Hematopoietic multipotent progenitor cell treated with erythropoietin and hydrocortisone succinate and interleukin-3 and kit ligand, for 6 days (in vitro differentiated cells): ENCODE measurements at regions not wholly inside any gene's neighbourhood (a gene's known extent, or its start where the extent isn't known, plus 50 kb on each side); places are given as distances from the start of the nearest gene placed in this dataset.

Experiments used
- DNase-seq: peaks from one replicate; pipeline ENCODE4 v3.0.0-alpha.2; 2015

- no peak for DNase-seq
These were observed 1483.2 kb downstream of the PCDH7 start for GRCh38 chr4:32203340-32203739.

DNA sequence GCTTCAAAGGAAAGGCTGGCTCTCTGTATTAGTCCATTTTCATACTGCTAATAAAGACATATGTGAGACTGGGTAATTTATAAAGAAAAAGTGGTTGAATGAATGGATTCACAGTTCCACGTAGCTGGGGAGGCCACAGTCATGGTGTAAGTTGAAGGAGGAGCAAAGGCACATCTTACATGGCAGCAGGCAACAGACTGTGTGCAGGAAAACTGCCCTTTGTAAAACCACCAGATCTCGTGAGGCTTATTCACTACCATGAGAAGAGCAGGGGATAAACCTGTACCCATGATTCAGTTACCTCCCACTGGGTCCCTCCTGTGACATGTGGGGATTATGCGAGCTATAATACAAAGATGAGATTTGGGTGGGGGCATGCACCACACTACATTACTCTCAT lies 1486.6 kb downstream of the PCDH7 start:
- no peak for DNase-seq

DNA sequence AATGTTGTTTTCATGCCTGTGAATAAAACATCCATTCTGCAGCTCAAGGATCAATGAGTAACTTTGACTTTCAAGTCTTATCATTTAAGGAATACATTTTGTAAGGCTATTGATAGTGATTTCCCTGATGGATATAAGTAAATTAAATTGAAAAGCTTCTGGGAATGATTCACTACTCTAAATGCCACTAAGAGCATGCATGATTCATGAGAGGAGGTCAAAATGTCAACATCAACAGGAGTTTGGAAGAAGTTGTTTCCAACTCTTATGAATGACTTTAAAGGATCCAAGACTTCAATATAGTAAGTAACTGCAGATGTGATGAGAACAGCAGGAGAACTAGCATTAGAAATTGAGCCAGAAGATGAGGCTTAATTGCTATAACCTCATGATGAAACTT lies 1487.3 kb downstream of the PCDH7 start:
- no peak for DNase-seq

GRCh38 chr4:32215277-32215676 lies 1495.1 kb downstream of the PCDH7 start:
- DNase-seq: no peak

GRCh38 chr4:32216502-32216901 lies 1496.3 kb downstream of the PCDH7 start:
- no peak for DNase-seq

DNA sequence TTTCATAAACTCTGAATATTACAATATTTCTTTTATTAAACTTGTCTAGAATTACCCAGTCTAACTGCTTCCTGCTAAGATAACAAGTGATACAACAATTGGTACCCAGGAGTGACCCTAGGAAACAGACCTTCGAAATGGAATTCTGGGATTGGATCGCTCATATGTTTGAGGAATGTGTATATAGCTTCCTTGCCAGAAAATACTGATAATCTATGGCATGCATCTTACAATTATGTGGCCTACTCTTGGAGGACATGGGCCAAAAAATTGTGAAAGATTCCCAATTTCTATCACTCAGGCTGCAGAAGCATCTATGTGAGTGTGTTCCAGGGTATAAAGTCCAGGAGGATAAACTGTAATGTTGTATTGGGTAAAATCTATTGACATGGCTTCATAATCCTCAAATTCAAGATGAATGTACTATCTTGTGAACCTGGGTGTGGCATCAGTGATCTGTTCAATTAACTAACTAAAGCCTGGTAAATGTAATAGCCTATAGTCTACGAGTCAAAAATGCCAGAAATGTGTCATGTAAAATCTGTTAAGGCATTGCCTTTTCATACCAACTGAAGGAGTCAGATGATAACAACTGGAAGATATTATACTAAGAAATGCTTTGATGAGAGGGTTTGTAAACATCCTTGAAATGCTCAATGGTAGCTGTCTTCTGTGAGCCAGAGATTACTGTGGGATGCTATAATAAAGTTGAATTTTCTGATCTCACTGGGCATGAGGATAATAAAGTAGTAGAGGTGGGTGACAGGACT lies 1499.3 kb downstream of the PCDH7 start:
- no peak for DNase-seq

GRCh38 chr4:32226204-32226603 lies 1506.0 kb downstream of the PCDH7 start:
- no peak for DNase-seq

- DNase-seq: no peak
These were observed 1506.6 kb downstream of the PCDH7 start for GRCh38 chr4:32226733-32227132.

GRCh38 chr4:32243926-32244325 lies 1523.8 kb downstream of the PCDH7 start:
- DNase-seq: no peak

DNA sequence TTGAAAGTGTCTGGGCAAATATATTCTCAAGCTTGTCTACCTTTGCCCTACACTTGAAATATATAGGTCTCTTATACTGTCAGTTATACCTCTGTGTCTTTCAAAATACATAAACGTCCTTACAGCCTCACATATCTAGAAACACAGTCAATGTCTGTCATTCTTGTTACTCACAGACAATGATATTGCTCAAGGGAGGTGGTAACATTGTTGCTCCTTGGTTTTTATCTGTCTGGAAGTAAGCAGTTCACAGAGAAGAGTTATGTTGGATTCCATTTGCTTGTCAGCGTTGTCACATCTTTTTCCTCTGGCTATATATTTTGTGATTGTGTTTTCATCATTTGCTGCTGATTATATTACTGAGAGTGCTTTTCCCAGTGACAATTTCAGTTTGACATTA lies 1528.9 kb downstream of the PCDH7 start:
- no peak for DNase-seq

DNA sequence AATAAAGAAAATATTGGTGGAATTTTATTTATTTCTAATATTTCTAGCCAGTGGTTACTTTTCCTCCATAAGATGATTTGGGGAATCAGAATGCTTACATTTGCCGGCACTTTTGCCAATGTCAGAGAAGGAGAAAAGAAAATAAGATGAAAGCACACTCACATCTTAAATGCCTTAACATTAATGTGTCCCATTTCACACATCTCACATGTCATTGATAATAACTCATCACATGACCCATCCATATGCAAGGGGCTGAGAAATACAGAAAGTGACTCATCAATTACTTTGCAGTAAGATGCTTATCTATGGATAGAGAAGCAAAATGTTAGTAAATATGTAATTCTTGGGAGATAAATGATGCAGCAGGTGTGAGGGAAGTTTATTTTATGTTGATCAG lies 1531.0 kb downstream of the PCDH7 start:
- no peak for DNase-seq

DNA sequence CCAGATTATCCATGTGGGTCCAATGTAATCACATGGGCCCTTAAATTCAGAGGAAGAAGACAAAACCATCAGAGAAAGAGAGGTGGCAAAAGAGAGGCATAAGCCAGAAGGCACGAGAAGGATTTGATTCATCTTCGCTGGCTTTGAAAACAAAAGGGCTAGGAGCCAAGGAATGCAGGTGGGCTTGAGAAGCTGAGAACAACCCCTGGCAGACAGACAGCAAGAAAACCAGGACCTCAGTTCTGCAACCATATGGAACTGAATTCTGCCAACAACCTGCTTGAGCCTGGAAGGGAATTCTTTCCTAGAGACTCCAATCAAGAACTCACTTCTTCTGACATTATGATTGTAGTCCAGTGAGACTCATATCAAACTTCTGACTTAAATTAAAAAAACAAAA lies 1531.8 kb downstream of the PCDH7 start:
- DNase-seq: no peak

GRCh38 chr4:32254216-32254615 lies 1534.0 kb downstream of the PCDH7 start:
- DNase-seq: no peak

GRCh38 chr4:32258986-32259385 lies 1538.8 kb downstream of the PCDH7 start:
- DNase-seq: no peak

- DNase-seq: no peak
These were observed 1541.0 kb downstream of the PCDH7 start for GRCh38 chr4:32261196-32261595.

DNA sequence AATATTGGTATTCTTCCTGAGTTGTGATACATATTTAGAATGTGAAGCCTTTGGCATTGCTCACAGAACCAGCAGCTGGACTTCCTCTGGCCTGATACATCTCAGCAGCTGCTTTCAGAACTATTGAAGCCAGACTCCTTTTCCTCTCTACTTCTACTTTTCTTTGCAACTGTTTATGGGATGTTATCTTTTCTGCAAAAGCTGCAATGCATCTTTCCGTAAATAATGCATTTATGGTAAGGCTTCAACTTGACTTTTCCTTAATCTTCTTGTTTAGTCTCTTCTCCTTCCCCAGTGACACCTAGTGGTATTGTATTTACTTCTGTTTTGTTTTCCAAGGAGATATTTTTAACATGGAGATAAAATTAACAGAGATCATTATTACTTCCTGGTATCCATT lies 1548.7 kb downstream of the PCDH7 start:
- no peak for DNase-seq

- DNase-seq: no peak
These were observed 1569.9 kb downstream of the PCDH7 start for GRCh38 chr4:32290102-32290501.

GRCh38 chr4:32318926-32319325 lies 1598.8 kb downstream of the PCDH7 start:
- DNase-seq: no peak

DNA sequence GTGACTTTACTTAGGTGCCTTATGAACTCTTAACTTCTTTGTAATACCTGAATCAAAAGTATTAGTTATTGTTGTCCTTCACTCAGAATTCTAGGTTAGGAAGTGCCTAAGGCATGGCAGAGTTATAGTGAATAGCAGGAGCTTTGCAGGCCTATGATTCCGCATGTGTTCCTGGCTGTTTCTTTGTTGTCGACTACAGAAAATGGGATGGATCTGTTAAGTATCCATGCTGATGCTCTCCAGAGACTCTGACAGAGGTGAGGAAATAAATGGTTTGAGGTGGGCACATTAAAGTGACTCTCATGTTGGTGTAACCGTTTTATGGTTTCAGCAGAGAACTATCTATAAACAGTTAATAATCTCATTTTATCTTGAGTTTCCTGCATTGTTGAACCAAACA lies 1601.3 kb downstream of the PCDH7 start:
- DNase-seq: no peak

DNA sequence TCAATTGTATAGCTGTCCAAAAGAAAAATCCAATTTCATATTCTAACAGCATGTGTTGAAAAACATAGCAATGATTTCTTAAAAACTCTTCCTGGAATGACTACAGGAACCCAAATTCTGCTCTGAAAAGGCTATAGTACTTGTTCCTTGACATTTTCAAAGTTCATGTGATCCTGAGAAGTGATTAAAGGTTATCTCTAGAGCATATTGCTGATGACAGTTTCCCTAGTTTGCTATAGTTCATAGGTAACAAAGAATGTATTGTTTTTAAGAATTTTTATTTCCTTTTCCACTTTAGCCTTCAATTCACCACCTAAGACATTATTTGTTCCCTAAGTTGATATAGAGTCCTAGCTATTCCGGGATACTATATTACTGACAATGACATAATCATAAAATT lies 1614.6 kb downstream of the PCDH7 start:
- no peak for DNase-seq

DNA sequence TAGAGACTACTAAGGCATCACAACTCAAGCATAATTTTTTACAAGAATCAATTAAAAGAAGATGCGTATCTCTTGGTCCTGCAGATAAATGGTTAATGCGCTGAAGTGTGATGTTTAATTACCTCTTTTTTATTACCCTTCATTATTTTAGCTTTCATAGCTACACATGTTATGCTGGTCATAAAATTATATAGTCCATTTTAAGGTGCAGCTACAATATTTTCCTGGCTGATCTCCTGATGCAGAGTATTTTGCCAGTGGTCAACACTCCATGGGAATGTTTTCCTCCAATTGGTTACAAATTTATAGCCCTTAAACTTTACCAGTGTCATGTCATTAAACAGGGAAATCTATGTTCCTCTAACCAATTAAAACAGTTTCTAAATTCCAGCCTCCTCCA lies 1617.2 kb downstream of the PCDH7 start:
- no peak for DNase-seq

- DNase-seq: no peak
These were observed 1620.4 kb downstream of the PCDH7 start for GRCh38 chr4:32340591-32340990.

- DNase-seq: no peak
These were observed 1621.2 kb downstream of the PCDH7 start for GRCh38 chr4:32341342-32341741.

- DNase-seq: no peak
These were observed 1621.9 kb downstream of the PCDH7 start for GRCh38 chr4:32342054-32342453.

DNA sequence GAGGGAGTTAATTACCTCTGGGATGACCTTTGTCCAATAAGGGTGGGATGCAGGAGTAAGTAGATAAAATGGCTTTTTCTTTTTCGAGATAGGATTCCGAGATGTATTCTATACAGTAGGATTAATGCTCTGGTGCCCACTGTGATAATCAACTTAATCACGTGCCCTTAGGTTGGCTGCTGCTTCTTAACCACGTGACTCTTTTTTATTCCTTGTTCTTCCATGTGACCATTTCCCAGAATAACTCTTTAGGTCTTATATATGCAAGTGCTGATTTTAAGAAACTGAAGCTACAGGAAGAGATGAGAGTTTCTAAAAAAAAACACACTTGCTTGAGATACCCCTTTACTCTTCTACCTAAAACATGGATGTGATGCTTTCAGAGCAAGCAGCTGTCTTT lies 1628.9 kb downstream of the PCDH7 start:
- DNase-seq: no peak
